A549 (cell line): ENCODE measurements at regions not wholly inside any gene's neighbourhood (a gene's known extent, or its start where the extent isn't known, plus 50 kb on each side); places are given as distances from the start of the nearest gene placed in this dataset.

Experiments used
- HOXB13 ChIP-seq: fragments of 250-450 bp; sonication (Bioruptor Pico); IDR thresholded peaks from 2 replicates; pipeline ENCODE4 v1.5.0; 2020; ENCODE audit warnings: low read depth, mild to moderate bottlenecking, moderate library complexity
- RAD21 ChIP-seq, 2 experiments: fragments of >200 bp in 1 of 2; sonication (Bioruptor Twin) in 1 of 2; formaldehyde crosslinking in 1 of 2; IDR thresholded peaks in 1 of 2; conservative IDR thresholded peaks in 1 of 2; 2 replicates in 1 of 2; 3 replicates in 1 of 2; pipeline ENCODE4 v1.6.1; 2012 to 2018; ENCODE audit warnings: inconsistent platforms in 1 of 2
- RCOR1 ChIP-seq: fragments of 150-350 bp; IDR thresholded peaks from 2 replicates; pipeline ENCODE4 v1.6.1; 2014; ENCODE audit warnings: antibody characterized with exemption, low read length, low read depth

GRCh38 chr11:23569547-23569946 lies 709.3 kb upstream of the CCDC179 start:
- TF ChIP-seq RAD21 (conservative IDR thresholded peaks at IDR 0.05 in 1 of 2, IDR thresholded peaks at IDR 0.05 in 1 of 2) (no peak), HOXB13 (no peak), RCOR1 (no peak)
